Stimulated activated CD8-positive, alpha-beta memory T cell treated with anti-CD3 and anti-CD28 coated beads, Interleukin-15, amount 100 ng/mL, for 48 hours (primary cell): ENCODE measurements at regions not wholly inside any gene's neighbourhood (a gene's known extent, or its start where the extent isn't known, plus 50 kb on each side); places are given as distances from the start of the nearest gene placed in this dataset.

Experiments used
- DNase-seq, 2 donors: peaks; one replicate each; pipeline ENCODE4 v3.0.0-alpha.2; 2020; ENCODE audit warnings: low read depth in 2 of 2

- DNase-seq, result no peak
These were observed 573.9 kb upstream of the PCDH15 start for GRCh38 chr10:55374917-55375316.

GRCh38 chr10:55374060-55374459 is 573.0 kb upstream of the PCDH15 start:
- DNase-seq, result no peak

DNA sequence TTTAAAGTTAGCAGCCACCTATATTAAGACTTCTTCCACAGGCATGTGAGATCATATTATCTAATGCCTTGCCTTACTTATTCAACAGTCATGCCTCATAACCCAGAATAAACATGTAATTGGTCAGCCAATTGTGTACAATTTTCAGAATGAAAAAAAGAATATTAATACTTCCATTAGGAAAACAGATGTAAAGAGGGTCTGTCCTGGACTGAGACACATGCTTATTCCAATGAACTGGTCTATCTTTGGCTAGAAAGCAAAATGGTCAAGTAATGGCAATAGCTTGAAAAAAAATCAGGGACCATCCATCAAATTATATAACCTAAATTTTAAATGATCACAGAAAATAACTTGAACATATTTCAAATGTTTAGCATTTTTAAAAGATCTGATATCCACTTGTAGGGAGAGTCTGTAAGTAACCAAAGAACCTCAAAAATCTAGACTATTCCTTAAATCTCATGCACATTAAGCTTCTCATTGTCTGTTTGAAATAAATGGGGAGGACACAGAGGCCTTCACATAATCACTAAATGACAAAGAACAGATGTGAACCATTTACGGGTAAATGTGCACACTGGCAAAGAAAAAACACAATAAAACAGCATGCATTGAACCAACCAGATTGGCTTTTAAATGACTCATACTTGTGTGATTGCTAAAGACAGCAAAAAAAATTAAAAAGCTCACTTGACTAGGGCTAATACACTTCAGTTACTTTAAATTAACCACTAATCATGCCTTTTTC is 568.8 kb upstream of the PCDH15 start:
- no peak for DNase-seq

DNA sequence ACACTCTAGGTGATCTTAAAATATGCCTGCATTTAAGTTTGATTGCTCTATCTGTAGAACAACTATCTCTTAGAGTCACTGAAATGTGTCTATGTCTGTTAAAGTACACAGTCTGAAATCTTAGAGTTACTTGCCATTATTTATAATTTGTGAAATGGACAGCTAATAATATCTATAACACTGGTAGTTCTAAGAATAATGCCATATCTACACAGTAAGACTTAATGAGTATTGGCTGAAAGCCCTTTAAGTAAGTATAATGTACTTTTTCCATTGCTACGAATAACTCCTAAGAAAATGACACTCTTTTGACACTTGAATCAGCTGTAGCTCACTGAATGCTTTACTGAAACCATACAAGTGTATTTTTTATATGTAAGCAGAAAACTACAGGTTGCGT is 567.4 kb upstream of the PCDH15 start:
- DNase-seq, result no peak

DNA sequence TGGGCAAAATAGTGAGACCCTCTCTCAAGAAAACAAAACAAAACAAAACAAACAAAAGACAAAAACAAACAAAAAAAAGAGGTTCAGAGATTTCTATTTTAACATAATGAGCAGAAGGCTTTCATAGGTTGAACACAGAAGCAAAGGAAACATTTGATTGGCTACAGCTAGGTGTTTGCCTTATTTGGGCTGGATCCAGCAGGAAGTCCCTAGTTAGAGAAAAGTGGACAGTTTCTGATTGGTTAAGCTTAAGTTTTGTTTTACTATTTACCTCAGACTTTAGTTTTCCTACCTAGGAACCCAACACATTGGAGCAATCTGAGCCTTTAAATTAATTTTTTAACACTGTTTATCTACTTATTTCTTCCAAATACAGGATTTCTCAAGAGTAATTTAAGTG is 566.5 kb upstream of the PCDH15 start:
- DNase-seq, result no peak

DNA sequence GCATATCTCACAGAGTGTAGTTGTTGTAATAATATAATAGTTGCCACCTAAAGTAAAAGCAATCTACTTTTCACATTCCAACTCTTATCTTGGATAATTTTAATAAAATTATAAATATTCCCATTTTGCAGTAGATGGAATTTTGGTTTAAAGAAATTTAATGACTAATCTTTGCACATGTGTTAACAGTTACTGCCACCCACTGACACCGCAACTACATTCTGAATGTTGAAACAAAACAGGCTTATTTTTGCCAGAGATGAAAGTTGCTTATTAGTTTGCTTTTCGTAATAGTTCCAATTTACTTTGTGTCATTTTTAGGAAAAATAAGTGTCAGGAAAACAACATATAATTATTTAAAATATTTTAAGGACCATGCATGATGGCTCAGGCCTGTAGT is 557.5 kb upstream of the PCDH15 start:
- no peak for DNase-seq

- no peak for DNase-seq
These were observed 552.4 kb upstream of the PCDH15 start for GRCh38 chr10:55353414-55353813.

DNA sequence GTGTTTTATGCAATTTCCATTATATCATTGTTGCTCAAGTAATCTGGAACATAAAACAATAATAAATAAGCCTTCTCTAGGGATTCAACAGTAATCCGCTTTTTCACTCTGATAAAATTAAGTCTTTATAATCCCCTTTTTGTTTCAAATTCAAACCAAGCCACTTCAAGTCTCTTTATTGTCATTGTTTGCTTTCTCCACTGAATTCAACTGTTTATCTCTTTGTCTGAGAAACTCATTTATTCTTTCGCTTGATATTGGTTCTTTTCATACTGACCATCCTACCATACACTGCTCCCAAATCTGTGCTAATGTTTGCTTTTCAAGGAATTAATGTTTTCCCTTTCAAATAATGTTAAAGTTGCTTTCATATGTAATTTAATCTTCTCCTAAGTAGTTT is 550.4 kb upstream of the PCDH15 start:
- DNase-seq, result no peak

DNA sequence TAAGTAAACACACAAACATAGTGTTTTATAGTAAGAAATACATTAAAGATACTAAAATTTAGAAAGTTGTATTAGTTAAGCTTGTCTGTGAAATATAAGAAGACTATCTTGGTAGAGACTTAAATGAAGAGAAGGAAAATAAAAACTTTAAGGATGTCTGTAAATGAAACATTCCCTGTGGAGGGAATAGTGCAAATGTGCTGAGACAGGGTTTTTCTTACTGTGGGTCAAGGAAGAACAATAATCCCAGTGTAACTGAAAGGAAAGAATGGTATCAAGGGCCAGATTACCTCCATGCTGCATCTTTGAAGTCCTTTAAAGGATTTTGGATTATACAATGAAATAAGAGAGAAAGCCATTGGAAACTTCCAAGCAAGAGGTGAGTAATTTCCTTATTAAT is 547.5 kb upstream of the PCDH15 start:
- no peak for DNase-seq

DNA sequence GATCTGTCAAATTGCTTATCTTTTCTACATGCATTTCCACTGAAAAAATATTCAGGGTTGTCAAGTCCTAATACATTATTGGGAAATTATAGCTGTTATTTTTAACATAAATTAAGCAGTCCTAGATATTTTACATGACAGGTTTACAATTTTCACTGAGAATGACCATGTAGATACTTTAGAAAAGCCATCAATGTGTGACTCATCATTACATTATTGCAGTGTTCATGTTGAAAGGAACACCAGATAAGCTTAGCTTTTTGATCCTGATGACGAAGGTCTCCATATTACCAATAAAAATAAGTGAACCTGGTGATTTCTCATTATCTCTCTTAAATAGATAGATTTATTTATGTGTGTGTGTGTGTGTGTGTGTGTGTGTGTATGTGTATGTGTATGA is 529.5 kb upstream of the PCDH15 start:
- DNase-seq, result no peak

DNA sequence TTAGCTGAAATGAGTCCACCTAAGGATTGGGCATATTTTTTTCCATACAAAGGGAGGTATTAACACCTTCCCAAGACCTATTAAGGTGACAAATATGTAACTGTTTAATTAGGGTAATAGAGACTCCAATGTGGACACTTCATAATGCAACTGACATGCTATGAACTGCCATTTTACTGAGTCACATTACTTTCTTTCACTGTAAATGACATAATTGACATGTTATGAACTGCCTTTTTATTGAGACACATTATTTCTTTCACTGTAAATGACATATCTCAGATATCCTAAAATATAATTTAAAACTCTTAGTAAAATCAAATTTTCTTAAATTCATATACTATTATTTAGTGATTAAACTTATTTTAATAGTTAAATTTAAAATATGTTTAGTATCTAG is 528.8 kb upstream of the PCDH15 start:
- DNase-seq, result no peak

GRCh38 chr10:55320187-55320700 is 519.2 kb upstream of the PCDH15 start:
- DNase-seq, result no peak

GRCh38 chr10:55311848-55312635 is 511.0 kb upstream of the PCDH15 start:
- no peak for DNase-seq

DNA sequence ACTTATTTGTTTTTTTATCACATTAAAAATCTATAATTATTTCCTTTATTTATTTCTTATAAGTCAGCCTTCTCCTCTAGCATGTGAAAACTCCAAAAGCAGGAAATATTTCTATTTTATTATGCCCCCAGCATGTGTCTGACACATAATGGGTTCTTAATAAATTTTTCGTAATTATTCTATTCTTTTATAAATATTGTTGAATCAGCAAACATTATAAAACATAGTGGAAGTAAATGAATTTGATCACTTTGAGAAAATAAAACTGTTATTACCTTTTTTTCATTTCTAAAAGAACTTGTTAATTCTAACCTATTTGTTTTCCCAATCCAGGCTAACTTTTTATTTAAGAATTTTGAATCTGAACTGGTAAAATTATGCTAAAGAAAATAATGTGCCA is 509.1 kb upstream of the PCDH15 start:
- no peak for DNase-seq

DNA sequence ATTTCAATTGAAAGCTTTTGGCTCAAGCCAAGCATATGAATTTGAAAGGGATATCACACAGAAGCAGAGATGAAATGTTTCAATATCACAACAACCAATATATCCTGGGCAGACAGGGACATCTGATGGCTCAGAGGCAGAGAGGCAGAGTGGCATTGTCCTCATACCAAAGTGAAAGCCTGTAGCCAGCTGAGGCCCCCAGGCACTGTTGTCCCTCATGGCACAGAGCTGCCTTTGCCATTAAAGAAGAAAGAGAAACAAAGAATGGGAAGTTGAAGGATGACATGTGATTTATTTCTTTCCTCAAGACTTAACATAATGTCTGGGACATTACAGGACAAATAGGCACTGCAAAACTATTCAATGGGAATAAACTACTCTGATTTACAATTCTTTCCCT is 504.3 kb upstream of the PCDH15 start:
- no peak for DNase-seq

GRCh38 chr10:55287346-55287745 is 486.3 kb upstream of the PCDH15 start:
- no peak for DNase-seq

GRCh38 chr10:55283031-55283430 is 482.0 kb upstream of the PCDH15 start:
- no peak for DNase-seq

DNA sequence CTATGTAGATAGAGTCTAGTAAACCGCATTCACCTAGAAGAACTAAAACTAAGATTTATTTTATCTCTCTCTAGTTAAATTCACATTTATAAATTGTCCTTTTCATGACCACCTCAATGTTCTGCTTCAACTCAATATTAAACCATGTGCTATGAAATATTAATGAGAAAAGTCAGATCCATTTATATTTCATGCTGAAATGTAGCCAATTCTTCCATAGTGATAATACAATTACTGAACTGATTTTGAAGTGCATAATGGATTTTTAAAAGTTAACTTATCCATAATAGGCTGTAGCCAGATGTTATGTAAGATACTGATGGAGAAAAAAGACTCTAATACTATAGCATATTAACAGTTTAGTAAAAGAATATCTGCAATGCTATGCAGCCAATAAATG is 479.7 kb upstream of the PCDH15 start:
- no peak for DNase-seq

- no peak for DNase-seq
These were observed 476.5 kb upstream of the PCDH15 start for GRCh38 chr10:55277549-55277948.

- no peak for DNase-seq
These were observed 473.3 kb upstream of the PCDH15 start for GRCh38 chr10:55274367-55274766.

- DNase-seq, result no peak
These were observed 472.9 kb upstream of the PCDH15 start for GRCh38 chr10:55273946-55274345.

GRCh38 chr10:55272886-55273285 is 471.9 kb upstream of the PCDH15 start:
- no peak for DNase-seq

GRCh38 chr10:55266797-55267196 is 465.8 kb upstream of the PCDH15 start:
- DNase-seq, result no peak
